B cell (primary cell): ENCODE measurements at regions not wholly inside any gene's neighbourhood (a gene's known extent, or its start where the extent isn't known, plus 50 kb on each side); places are given as distances from the start of the nearest gene placed in this dataset.

Experiments used
- CTCF ChIP-seq: fragments of 200-600 bp; IDR thresholded peaks from one replicate; pipeline ENCODE4 v1.8.0; 2022; ENCODE audit warnings: antibody characterized with exemption, mild to moderate bottlenecking
- EZH2 ChIP-seq: IDR thresholded peaks from 2 replicates; pipeline ENCODE4 v1.6.1; 2012; ENCODE audit warnings: borderline replicate concordance, low read depth, mild to moderate bottlenecking, moderate library complexity, low read length; ENCODE audit not compliant: insufficient read depth, poor library complexity, severe bottlenecking

DNA sequence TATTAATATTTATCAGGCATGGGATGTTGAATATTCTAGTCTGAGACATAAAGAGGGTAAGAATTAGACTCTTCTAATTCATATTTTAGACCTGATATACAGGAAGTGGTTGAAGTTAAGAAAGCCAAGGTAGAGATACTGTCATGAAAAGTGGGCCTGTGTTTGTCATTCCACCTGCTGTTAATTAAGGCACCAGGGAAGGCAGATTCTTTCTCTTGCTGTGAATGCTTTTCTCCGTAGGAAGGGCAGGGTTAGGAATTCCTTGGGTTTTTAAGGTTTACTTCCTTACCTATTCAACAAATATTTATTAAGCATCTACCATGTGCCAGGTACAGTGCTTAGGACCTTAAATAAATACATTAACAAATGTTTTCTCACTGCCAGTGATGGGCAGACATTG is 196.4 kb downstream of the CAVIN4 start:
- TF ChIP-seq CTCF (no peak), EZH2 (no peak)
